Panc1 (cell line): ENCODE measurements at regions not wholly inside any gene's neighbourhood (a gene's known extent, or its start where the extent isn't known, plus 50 kb on each side); places are given as distances from the start of the nearest gene placed in this dataset.

ENCODE experiments used
- ATAC-seq: fragments of 200-7000 bp; cut with Tn5 transposase; 2 replicates; pipeline ENCODE4 v1.9.1; 2020; ENCODE audit warnings: mild to moderate bottlenecking, moderate library complexity
- BruUV-seq: library from RNA; stranded (reverse); fragments of 400-500 nt; replicated peaks from 2 replicates; lab custom pipeline; 2021; lab: Mats Ljungman, UMichigan
- CTCF ChIA-PET: fragments of 300-600 bp; sonication (Branson Sonifier 250); formaldehyde crosslinking; loops from one replicate; lab custom pipeline; 2022; ENCODE audit warnings: antibody characterized with exemption; lab: Charles Lee
- POLR2A ChIA-PET: fragments of 300-600 bp; sonication (Branson Sonifier 250); formaldehyde crosslinking; loops from one replicate; lab custom pipeline; 2022; ENCODE audit warnings: antibody characterized with exemption; lab: Charles Lee
- DNase-seq: peaks from one replicate; pipeline ENCODE4 v3.0.0-alpha.2; 2010; ENCODE audit warnings: low read depth, low spot score
- H3K27ac ChIP-seq: 2 replicates; pipeline ENCODE4 v1.5.1; 2011; ENCODE audit warnings: mild to moderate bottlenecking, low read length, inconsistent platforms
- H3K27me3 ChIP-seq: fragments of 200-500 bp; sonication (Bioruptor generic); 2 replicates; pipeline ENCODE4 v1.6.0; 2014; ENCODE audit warnings: low read length, inconsistent platforms; ENCODE audit not compliant: control insufficient read depth, insufficient read depth
- H3K36me3 ChIP-seq: fragments of 200-500 bp; sonication (Bioruptor generic); 2 replicates; pipeline ENCODE4 v1.5.1; 2014; ENCODE audit warnings: inconsistent platforms, mild to moderate bottlenecking, low read length, moderate library complexity; ENCODE audit not compliant: control insufficient read depth, insufficient read depth
- H3K4me1 ChIP-seq: 2 replicates; pipeline ENCODE4 v1.5.1; 2011; ENCODE audit warnings: inconsistent platforms, mild to moderate bottlenecking, low read length, moderate library complexity; ENCODE audit not compliant: control insufficient read depth, insufficient read depth
- H3K4me3 ChIP-seq, 2 experiments: 2 replicates each; pipeline ENCODE4 v1.5.1; 2011 to 2012; ENCODE audit warnings: low read depth in 2 of 2, low read length in 2 of 2, mild to moderate bottlenecking in 2 of 2, inconsistent platforms in 1 of 2, moderate library complexity in 1 of 2
- H3K9me3 ChIP-seq: fragments of 200-500 bp; sonication (Bioruptor generic); 2 replicates; pipeline ENCODE4 v1.5.1; 2014; ENCODE audit warnings: low read depth, mild to moderate bottlenecking, inconsistent platforms, low read length, moderate library complexity; ENCODE audit not compliant: control insufficient read depth, insufficient read depth
- POLR2AphosphoS5 ChIP-seq: IDR thresholded peaks from 2 replicates; pipeline ENCODE4 v1.6.1; 2012; ENCODE audit warnings: mild to moderate bottlenecking, low read depth, low read length, moderate library complexity
- REST ChIP-seq, 2 experiments: IDR thresholded peaks; 2 replicates each; pipeline ENCODE4 v1.6.1; 2011 to 2012; ENCODE audit warnings: low read depth in 2 of 2, control low read depth in 1 of 2, low read length in 1 of 2, mild to moderate bottlenecking in 1 of 2, moderate library complexity in 1 of 2; ENCODE audit not compliant: insufficient read depth in 1 of 2
- SIN3A ChIP-seq: IDR thresholded peaks from 2 replicates; pipeline ENCODE4 v1.6.1; 2012; ENCODE audit warnings: low read depth, mild to moderate bottlenecking, low read length, moderate library complexity, borderline replicate concordance; ENCODE audit not compliant: insufficient read depth
- TCF7L2 ChIP-seq: IDR thresholded peaks from 2 replicates; pipeline ENCODE4 v1.6.1; 2011; ENCODE audit warnings: mild to moderate bottlenecking, low read depth, low read length, inconsistent platforms
- in situ Hi-C: cut with HindIII; loops from 2 replicates; pipeline ENCODE4 v1.10.0; 2016; ENCODE audit warnings: low sequenced_read_pairs, low pct_unique_long_range_greater_than_20kb
- intact Hi-C: fragments of 100-400 bp; cut with micrococcal nuclease; formaldehyde crosslinking; loops from one replicate; pipeline ENCODE4 v1.10.0; 2022; ENCODE audit not compliant: unreplicated experiment
- TF ChIP-seq, protein P1 (sequence below): fragments of 450-650 bp; IDR thresholded peaks from 2 replicates; pipeline ENCODE4 v1.5.1; 2017; ENCODE audit warnings: mild to moderate bottlenecking

DNA sequence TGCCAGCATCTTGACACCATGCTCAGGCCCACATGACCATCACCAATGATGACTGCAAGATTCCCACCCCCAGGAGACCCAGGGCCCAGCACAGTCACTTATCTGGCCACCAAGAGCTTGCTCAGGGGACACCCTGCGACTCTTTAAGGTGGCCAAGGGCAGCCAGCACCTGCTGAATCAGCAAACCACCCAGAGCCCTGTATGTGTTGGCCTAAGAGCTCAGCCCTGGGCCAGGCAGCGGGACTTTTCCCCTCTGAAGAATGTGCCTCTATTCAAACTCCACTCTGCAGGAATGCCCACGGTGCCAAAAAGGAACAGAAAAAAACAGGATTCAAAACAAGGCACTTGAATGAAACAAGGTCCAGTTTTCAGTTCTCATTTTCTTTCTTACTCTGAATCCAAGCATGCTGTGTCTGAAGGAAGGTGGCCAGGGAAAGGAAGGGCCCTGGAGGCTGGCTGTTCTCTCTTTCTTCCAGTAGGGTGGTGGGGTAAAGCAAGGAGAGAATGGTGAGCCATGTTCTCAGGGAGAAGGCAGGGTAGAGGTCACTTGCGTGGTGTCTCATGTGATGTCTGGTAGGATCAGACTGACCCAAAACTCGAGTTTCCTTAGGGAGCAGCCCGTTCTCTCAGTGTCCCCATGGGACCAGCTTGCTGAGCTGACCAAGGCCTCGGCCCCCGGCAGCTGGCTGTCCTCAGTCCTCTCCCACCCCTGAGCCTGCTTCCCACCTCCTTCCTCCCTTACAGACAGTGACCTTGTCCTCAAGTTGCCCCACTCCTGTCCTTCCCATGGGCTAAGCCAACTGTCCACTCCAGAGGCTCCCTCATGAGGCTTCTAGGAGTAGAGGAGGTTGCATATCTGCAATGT lies 150.0 kb downstream of the RNF152 start:
- H3K4me3 ChIP-seq = no peak overlapping the region
- no TSS peak for BruUV-seq
- DNase-seq = no peak
- in situ Hi-C loops (no loop called here), intact Hi-C loops (no loop called here)
- no peak for TF ChIP-seq SIN3A
- no peak for TF ChIP-seq POLR2AphosphoS5
- TF ChIP-seq TCF7L2 = no peak
- TF ChIP-seq, protein P1, sequence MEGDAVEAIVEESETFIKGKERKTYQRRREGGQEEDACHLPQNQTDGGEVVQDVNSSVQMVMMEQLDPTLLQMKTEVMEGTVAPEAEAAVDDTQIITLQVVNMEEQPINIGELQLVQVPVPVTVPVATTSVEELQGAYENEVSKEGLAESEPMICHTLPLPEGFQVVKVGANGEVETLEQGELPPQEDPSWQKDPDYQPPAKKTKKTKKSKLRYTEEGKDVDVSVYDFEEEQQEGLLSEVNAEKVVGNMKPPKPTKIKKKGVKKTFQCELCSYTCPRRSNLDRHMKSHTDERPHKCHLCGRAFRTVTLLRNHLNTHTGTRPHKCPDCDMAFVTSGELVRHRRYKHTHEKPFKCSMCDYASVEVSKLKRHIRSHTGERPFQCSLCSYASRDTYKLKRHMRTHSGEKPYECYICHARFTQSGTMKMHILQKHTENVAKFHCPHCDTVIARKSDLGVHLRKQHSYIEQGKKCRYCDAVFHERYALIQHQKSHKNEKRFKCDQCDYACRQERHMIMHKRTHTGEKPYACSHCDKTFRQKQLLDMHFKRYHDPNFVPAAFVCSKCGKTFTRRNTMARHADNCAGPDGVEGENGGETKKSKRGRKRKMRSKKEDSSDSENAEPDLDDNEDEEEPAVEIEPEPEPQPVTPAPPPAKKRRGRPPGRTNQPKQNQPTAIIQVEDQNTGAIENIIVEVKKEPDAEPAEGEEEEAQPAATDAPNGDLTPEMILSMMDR = no peak
- TF ChIP-seq REST (IDR thresholded peaks at IDR 0.05; ENCODE audit: insufficient read depth in 1 of 2, low read depth in 2 of 2, low read length in 1 of 2) = no peak
- no peak overlapping the region for H3K27ac ChIP-seq
- H3K27me3 ChIP-seq = no peaks in the 10 kb centered on the region
- H3K36me3 ChIP-seq = no peaks in the 10 kb centered on the region
- no peaks in the 10 kb centered on the region for H3K4me1 ChIP-seq
- ChIA-PET POLR2A (no interaction called here), CTCF (no interaction called here)
- no peaks in the 10 kb centered on the region for H3K9me3 ChIP-seq
- ATAC-seq = no peak

DNA sequence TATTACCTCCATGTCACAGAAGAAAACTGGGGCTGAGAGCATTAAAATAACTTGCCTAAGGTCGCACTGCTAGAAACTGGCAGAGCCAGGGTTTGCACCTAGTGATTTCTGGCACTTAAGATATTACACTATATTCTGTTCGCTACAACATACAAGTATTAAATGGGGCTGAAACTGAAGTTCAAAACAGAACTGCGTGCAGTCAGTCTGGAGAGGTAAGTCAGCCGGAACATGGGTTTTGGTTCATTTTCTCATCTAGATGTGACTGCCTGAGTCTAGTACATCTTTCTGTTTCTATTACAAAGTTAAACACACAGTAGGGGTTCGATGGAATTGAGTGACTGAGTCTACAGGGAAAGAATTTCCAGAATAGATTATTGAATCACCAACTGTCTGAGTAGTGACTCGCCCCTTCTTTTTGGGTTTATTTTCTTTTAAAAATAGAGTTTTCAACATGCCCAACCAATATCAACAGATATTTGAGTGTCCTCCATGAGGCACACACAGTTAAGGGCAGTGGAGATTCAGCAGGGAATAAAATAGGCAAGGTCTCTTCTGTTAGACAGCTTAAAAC lies 150.8 kb downstream of the RNF152 start:
- intact Hi-C loops = no loop called here
- Histone ChIP-seq H3K9me3 (no peaks in the 10 kb centered on the region), H3K27me3 (no peaks in the 10 kb centered on the region), H3K4me3 (no peak overlapping the region), H3K4me1 (no peaks in the 10 kb centered on the region), H3K27ac (no peak overlapping the region), H3K36me3 (no peaks in the 10 kb centered on the region)
- no peak for ATAC-seq
- ChIA-PET POLR2A (no interaction called here), CTCF (no interaction called here)
- in situ Hi-C loops = no loop called here
- BruUV-seq = no TSS peak
- DNase-seq = no peak
- TF ChIP-seq REST (IDR thresholded peaks at IDR 0.05; ENCODE audit: insufficient read depth in 1 of 2, low read depth in 2 of 2, low read length in 1 of 2) = no peak
- no peak for TF ChIP-seq SIN3A
- TF ChIP-seq POLR2AphosphoS5 = no peak
- TF ChIP-seq TCF7L2 = no peak
- TF ChIP-seq, protein P1 = no peak
